ENCODE measurements at regions not wholly inside any gene's neighbourhood (a gene's known extent, or its start where the extent isn't known, plus 50 kb on each side); places are given as distances from the start of the nearest gene placed in this dataset.

- H3K36me3 Mint-ChIP-seq (ENCODE audit: low read depth) = no peaks in the 10 kb centered on the region
- H3K4me3 Mint-ChIP-seq = no peak overlapping the region
- no peak for DNase-seq
- no peak overlapping the region for H3K27ac Mint-ChIP-seq
- H3K27me3 Mint-ChIP-seq = no peaks in the 10 kb centered on the region
- no peaks in the 10 kb centered on the region for H3K4me1 Mint-ChIP-seq (ENCODE audit: low read depth)
- peaks cover 15% of the 10 kb centered on the region for H3K9me3 Mint-ChIP-seq
These were observed 356.9 kb upstream of the TSHZ3 start for GRCh38 chr19:31706131-31706530.

DNA sequence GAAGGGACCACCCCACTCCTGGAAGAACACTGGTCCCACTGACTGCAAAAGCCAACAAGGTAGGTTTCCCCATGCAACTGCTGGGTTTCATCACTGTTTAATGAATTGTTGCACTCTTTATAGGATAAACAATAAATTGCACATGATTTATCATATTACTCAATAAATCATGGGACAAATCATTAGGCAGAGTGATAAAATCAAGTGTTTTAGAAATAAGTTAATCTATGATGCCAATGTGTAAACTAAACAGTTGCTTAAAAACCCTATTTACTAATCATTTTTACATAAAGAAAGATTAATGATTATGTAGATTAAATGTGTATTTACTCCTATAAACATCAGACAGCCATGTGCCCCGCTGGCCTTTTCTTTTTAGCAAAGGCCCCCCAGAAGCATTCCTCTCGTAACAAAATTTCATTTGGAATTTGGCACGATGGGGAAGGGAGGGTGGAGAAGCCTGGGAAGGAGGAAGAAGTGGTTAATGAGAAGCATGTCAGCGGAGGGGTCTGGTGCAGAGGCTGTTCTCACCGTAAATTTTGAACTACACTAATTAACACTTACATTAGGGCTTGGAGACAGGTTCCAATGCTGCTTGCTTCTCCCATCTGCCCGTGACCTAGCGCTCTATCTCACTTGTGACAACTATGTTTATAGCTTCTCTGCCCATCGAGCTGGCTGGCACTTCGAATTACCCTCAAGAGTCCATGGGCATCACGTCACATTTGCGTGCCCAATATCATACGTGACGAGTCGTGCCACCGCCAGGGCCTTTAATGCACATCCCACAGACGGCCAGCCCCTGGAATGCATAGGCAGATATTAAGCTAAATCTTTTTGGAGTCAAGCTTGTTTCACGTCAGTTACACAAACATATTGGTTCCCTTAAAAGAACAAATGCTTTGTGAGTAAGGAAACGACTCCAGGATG is 357.7 kb upstream of the TSHZ3 start:
- no peak for DNase-seq
- Mint-ChIP-seq H3K4me1 (ENCODE audit: low read depth) (no peaks in the 10 kb centered on the region), H3K4me3 (no peak overlapping the region), H3K27ac (no peak overlapping the region), H3K36me3 (ENCODE audit: low read depth) (no peaks in the 10 kb centered on the region), H3K27me3 (no peaks in the 10 kb centered on the region), H3K9me3 (peaks cover 14% of the 10 kb centered on the region)

GRCh38 chr19:31708520-31708919 is 359.3 kb upstream of the TSHZ3 start:
- H3K4me1 Mint-ChIP-seq (ENCODE audit: low read depth) = no peaks in the 10 kb centered on the region

GRCh38 chr19:31709476-31709875 is 360.2 kb upstream of the TSHZ3 start:
- no peaks in the 10 kb centered on the region for H3K4me1 Mint-ChIP-seq (ENCODE audit: low read depth)
- H3K27me3 Mint-ChIP-seq = no peaks in the 10 kb centered on the region
- no peak overlapping the region for H3K4me3 Mint-ChIP-seq
- no peak for DNase-seq
- H3K9me3 Mint-ChIP-seq = peaks cover 3% of the 10 kb centered on the region
- no peaks in the 10 kb centered on the region for H3K36me3 Mint-ChIP-seq (ENCODE audit: low read depth)
- H3K27ac Mint-ChIP-seq = no peak overlapping the region

More at GRCh38 chr19:31708520-31708919, 359.3 kb upstream of the TSHZ3 start:
- DNase-seq = no peak
- Mint-ChIP-seq H3K4me3 (no peak overlapping the region), H3K36me3 (ENCODE audit: low read depth) (no peaks in the 10 kb centered on the region), H3K27me3 (no peaks in the 10 kb centered on the region), H3K27ac (no peak overlapping the region), H3K9me3 (peaks cover 9% of the 10 kb centered on the region)

- H3K4me3 Mint-ChIP-seq = no peak overlapping the region
- no peaks in the 10 kb centered on the region for H3K27me3 Mint-ChIP-seq
- no peaks in the 10 kb centered on the region for H3K4me1 Mint-ChIP-seq (ENCODE audit: low read depth)
- no peaks in the 10 kb centered on the region for H3K9me3 Mint-ChIP-seq
- H3K27ac Mint-ChIP-seq = no peak overlapping the region
- no peak for DNase-seq
- H3K36me3 Mint-ChIP-seq (ENCODE audit: low read depth) = no peaks in the 10 kb centered on the region
These were observed 366.2 kb upstream of the TSHZ3 start for GRCh38 chr19:31715249-31715945.

- DNase-seq = no peak
- Mint-ChIP-seq H3K27ac (no peak overlapping the region), H3K36me3 (ENCODE audit: low read depth) (no peaks in the 10 kb centered on the region), H3K9me3 (no peaks in the 10 kb centered on the region), H3K27me3 (no peaks in the 10 kb centered on the region), H3K4me3 (no peak overlapping the region), H3K4me1 (ENCODE audit: low read depth) (no peaks in the 10 kb centered on the region)
These were observed 367.6 kb upstream of the TSHZ3 start for GRCh38 chr19:31716826-31717225.

DNA sequence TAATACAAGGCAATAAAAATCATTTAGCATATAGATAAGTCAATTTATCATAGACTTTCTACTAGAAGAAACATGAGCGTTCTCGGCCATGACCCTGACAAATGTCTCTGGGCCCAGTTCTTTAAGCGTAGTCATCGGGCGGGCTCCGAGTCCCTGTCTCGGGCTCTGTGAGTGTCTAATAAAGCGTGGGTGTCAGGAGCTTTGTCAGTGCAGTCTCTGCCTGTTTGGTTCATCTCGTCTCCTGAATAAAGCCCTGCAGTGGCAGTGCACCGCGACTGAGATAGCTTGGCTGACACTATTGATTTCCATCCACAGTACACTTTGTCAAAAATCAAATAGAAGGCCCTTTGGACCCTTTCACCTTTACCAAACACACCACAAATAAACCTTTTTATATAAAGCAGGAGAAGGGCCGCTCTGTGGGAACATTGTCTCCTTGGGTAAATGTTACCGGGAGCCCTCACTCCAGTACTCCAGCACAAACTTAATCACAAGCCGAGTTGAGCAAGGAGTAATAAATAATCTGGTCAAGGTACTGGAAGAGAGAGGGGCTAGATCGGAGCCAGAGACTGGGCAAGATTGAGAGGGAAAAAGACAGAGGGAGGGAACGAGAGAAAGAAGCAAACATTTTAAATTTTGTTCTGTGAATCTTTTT is 368.2 kb upstream of the TSHZ3 start:
- no peaks in the 10 kb centered on the region for H3K27me3 Mint-ChIP-seq
- H3K9me3 Mint-ChIP-seq = no peaks in the 10 kb centered on the region
- no peaks in the 10 kb centered on the region for H3K36me3 Mint-ChIP-seq (ENCODE audit: low read depth)
- no peak for DNase-seq
- H3K27ac Mint-ChIP-seq = no peak overlapping the region
- no peaks in the 10 kb centered on the region for H3K4me1 Mint-ChIP-seq (ENCODE audit: low read depth)
- no peak overlapping the region for H3K4me3 Mint-ChIP-seq

DNA sequence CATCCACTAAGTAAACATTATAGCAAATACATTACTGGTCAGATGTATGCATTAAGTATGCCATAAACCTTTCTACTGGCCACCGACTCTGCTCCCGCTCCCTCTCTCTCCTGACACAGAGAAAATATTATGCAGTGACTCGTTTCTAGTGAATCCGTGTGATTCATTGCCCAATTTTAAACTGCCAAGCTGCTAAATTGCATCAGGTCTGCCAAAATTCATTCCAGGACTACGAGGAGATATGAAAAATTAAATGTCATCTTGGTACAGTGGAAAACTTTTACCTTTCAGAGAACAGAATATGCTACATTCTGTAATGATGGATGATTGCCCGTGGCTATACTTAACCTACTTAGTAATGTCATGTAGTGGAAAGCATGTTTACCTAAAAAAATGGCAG is 368.8 kb upstream of the TSHZ3 start:
- H3K27ac Mint-ChIP-seq = no peak overlapping the region
- H3K27me3 Mint-ChIP-seq = no peaks in the 10 kb centered on the region
- no peaks in the 10 kb centered on the region for H3K4me1 Mint-ChIP-seq (ENCODE audit: low read depth)
- H3K36me3 Mint-ChIP-seq (ENCODE audit: low read depth) = no peaks in the 10 kb centered on the region
- H3K4me3 Mint-ChIP-seq = no peak overlapping the region
- no peak for DNase-seq
- no peaks in the 10 kb centered on the region for H3K9me3 Mint-ChIP-seq

- no peak for DNase-seq
- no peaks in the 10 kb centered on the region for H3K27me3 Mint-ChIP-seq
- no peak overlapping the region for H3K27ac Mint-ChIP-seq
- H3K36me3 Mint-ChIP-seq (ENCODE audit: low read depth) = no peaks in the 10 kb centered on the region
- H3K4me3 Mint-ChIP-seq = no peak overlapping the region
- H3K9me3 Mint-ChIP-seq = no peaks in the 10 kb centered on the region
- no peaks in the 10 kb centered on the region for H3K4me1 Mint-ChIP-seq (ENCODE audit: low read depth)
These were observed 369.7 kb upstream of the TSHZ3 start for GRCh38 chr19:31718898-31719297.

DNA sequence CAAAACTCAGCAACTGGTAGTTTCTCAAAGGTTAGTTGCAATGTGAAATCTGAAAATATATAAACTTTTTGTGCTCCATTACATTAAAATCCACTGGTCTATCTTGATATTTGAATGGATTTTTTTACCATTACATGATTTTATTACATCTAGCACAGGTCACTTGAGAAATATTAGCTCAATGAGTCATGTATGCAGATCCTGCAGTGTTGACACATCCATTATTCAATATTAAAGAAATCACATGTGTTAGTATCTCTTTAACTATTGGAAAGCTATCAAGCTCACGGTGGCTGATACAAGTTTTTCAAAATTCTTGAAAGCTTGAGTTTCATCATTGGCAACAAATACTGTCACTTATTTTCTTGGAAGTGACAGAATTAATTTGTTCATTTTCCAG is 373.9 kb upstream of the TSHZ3 start:
- no peak overlapping the region for H3K4me3 Mint-ChIP-seq
- no peaks in the 10 kb centered on the region for H3K9me3 Mint-ChIP-seq
- no peak overlapping the region for H3K27ac Mint-ChIP-seq
- no peaks in the 10 kb centered on the region for H3K27me3 Mint-ChIP-seq
- H3K4me1 Mint-ChIP-seq (ENCODE audit: low read depth) = no peaks in the 10 kb centered on the region
- no peak for DNase-seq
- H3K36me3 Mint-ChIP-seq (ENCODE audit: low read depth) = no peaks in the 10 kb centered on the region

DNA sequence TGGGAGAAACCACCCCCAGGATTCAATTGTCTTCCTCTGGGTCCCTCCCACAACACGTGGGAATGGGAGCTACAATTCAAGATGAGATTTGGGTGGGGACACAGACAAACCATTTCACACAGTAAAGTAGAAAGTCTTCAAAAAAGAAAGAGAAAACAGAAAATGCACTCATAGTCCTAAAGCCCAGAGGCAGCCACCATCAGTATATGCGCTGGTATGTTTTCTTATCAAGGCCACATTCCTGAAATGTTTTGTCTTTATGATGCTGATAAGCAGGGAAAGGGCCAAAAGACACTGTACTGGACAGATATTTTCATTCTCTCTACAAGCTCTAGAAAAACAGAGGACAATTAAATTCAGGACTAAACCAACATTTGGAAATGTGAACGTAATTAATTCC is 375.8 kb upstream of the TSHZ3 start:
- Mint-ChIP-seq H3K27ac (no peak overlapping the region), H3K4me3 (no peak overlapping the region), H3K27me3 (no peaks in the 10 kb centered on the region), H3K9me3 (no peaks in the 10 kb centered on the region), H3K36me3 (ENCODE audit: low read depth) (no peaks in the 10 kb centered on the region), H3K4me1 (ENCODE audit: low read depth) (no peaks in the 10 kb centered on the region)
- no peak for DNase-seq

DNA sequence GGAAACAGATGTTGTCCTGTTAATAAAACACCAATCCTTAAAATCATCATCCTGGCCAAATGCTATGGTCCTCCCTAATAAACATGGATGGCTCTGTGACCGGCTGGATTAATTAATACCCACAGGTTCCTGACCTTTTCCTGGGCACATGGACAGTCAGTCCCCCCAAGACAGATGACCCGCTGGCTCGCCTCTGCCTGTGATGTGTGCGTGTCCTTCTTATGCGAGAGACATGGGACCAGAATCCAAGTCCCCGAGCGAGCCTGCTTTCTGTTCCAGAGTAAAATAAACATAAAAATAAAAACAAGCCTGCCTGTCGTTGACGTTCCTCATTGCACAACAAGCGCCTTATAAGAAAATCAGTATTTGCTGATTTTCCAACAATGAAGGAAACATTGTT is 378.3 kb upstream of the TSHZ3 start:
- no peaks in the 10 kb centered on the region for H3K27me3 Mint-ChIP-seq
- DNase-seq = no peak
- H3K4me3 Mint-ChIP-seq = no peak overlapping the region
- H3K4me1 Mint-ChIP-seq (ENCODE audit: low read depth) = no peaks in the 10 kb centered on the region
- no peak overlapping the region for H3K27ac Mint-ChIP-seq
- H3K9me3 Mint-ChIP-seq = no peaks in the 10 kb centered on the region
- H3K36me3 Mint-ChIP-seq (ENCODE audit: low read depth) = no peaks in the 10 kb centered on the region

- Mint-ChIP-seq H3K9me3 (no peaks in the 10 kb centered on the region), H3K4me1 (ENCODE audit: low read depth) (no peaks in the 10 kb centered on the region), H3K27me3 (no peaks in the 10 kb centered on the region), H3K27ac (no peak overlapping the region), H3K36me3 (ENCODE audit: low read depth) (no peaks in the 10 kb centered on the region), H3K4me3 (no peak overlapping the region)
- DNase-seq = no peak
These were observed 381.0 kb upstream of the TSHZ3 start for GRCh38 chr19:31730270-31730669.

GRCh38 chr19:31733591-31733990 is 384.4 kb upstream of the TSHZ3 start:
- Mint-ChIP-seq H3K9me3 (no peaks in the 10 kb centered on the region), H3K4me1 (ENCODE audit: low read depth) (no peaks in the 10 kb centered on the region), H3K27ac (no peak overlapping the region), H3K4me3 (no peak overlapping the region), H3K36me3 (ENCODE audit: low read depth) (no peaks in the 10 kb centered on the region), H3K27me3 (no peaks in the 10 kb centered on the region)
- DNase-seq = no peak

DNA sequence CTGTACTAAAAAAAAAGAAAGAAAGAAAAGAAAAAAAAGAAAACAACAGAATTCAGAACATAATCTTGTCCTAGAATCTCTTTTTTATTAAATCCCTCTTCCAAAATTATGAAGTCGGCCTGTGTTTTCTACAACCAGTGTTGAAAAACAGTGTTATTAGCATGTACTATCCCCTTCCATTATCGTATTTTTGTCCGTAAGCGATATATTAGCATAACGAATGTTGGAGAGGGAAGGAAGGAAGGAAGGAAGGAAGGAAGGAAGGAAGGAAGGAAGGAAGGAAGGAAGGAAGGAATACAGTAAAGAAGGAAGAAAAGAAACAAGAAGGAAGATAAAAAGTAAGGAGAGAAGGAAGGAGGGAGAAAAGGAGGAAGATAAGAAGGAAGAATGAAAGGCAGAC is 393.0 kb upstream of the TSHZ3 start:
- H3K27ac Mint-ChIP-seq = no peak overlapping the region
- H3K36me3 Mint-ChIP-seq (ENCODE audit: low read depth) = no peaks in the 10 kb centered on the region
- H3K4me1 Mint-ChIP-seq (ENCODE audit: low read depth) = no peaks in the 10 kb centered on the region
- H3K9me3 Mint-ChIP-seq = no peaks in the 10 kb centered on the region
- H3K4me3 Mint-ChIP-seq = no peak overlapping the region
- peaks cover 3% of the 10 kb centered on the region for H3K27me3 Mint-ChIP-seq
- no peak for DNase-seq

Measured in activated T-cell treated with anti-CD3 and anti-CD28 coated beads, Interleukin-2, amount 50 U/mL, for 24 hours (primary cell).